HT-29 (cell line): ENCODE measurements at regions not wholly inside any gene's neighbourhood (a gene's known extent, or its start where the extent isn't known, plus 50 kb on each side); places are given as distances from the start of the nearest gene placed in this dataset.

ENCODE experiments used
- DNase-seq: peaks from one replicate; pipeline ENCODE4 v3.0.0-alpha.2; 2015; ENCODE audit warnings: low spot score

- DNase-seq: no peak
Measured at GRCh38 chr1:55347041-55347440, 131.9 kb upstream of the USP24 start.

- DNase-seq: no peak
Measured at GRCh38 chr1:55346586-55346985, 131.4 kb upstream of the USP24 start.

GRCh38 chr1:55339681-55340080 is 124.5 kb upstream of the USP24 start:
- DNase-seq: no peak

GRCh38 chr1:55338448-55338820 is 123.3 kb upstream of the USP24 start:
- DNase-seq: no peak

GRCh38 chr1:55337801-55338447 is 122.8 kb upstream of the USP24 start:
- DNase-seq: peak; percentile 54

- DNase-seq: no peak
Measured at GRCh38 chr1:55334797-55335196, 119.6 kb upstream of the USP24 start.

- DNase-seq: no peak
Measured at GRCh38 chr1:55334160-55334559, 119.0 kb upstream of the USP24 start.

GRCh38 chr1:55333461-55333860 is 118.3 kb upstream of the USP24 start:
- DNase-seq: no peak

- DNase-seq: no peak
Measured at GRCh38 chr1:55331351-55331750, 116.2 kb upstream of the USP24 start.

GRCh38 chr1:55329808-55330432 is 114.8 kb upstream of the USP24 start:
- no peak for DNase-seq

- no peak for DNase-seq
Measured at GRCh38 chr1:55329091-55329490, 113.9 kb upstream of the USP24 start.

GRCh38 chr1:55326496-55327243 is 111.5 kb upstream of the USP24 start:
- DNase-seq: no peak

- DNase-seq: no peak
Measured at GRCh38 chr1:55323760-55324159, 108.6 kb upstream of the USP24 start.

GRCh38 chr1:55322842-55323241 is 107.7 kb upstream of the USP24 start:
- no peak for DNase-seq

GRCh38 chr1:55321942-55322341 is 106.8 kb upstream of the USP24 start:
- DNase-seq: no peak

GRCh38 chr1:55320891-55321290 is 105.7 kb upstream of the USP24 start:
- no peak for DNase-seq

GRCh38 chr1:55318116-55318817 is 103.1 kb upstream of the USP24 start:
- DNase-seq: no peak

GRCh38 chr1:55317673-55318072 is 102.5 kb upstream of the USP24 start:
- no peak for DNase-seq

GRCh38 chr1:55316947-55317662 is 101.9 kb upstream of the USP24 start:
- no peak for DNase-seq

- no peak for DNase-seq
Measured at GRCh38 chr1:55316502-55316901, 101.3 kb upstream of the USP24 start.

GRCh38 chr1:55315552-55315951 is 100.4 kb upstream of the USP24 start:
- no peak for DNase-seq

GRCh38 chr1:55314740-55315139 is 99.6 kb upstream of the USP24 start:
- no peak for DNase-seq
